Activated naive CD4-positive, alpha-beta T cell treated with anti-CD3 and anti-CD28 coated beads for 36 hours (primary cell): ENCODE measurements at regions not wholly inside any gene's neighbourhood (a gene's known extent, or its start where the extent isn't known, plus 50 kb on each side); places are given as distances from the start of the nearest gene placed in this dataset.
A peak's percentile ranks its signal among the peaks of the same experiment; 100 is the strongest.

Source experiments
- CTCF ChIA-PET: fragments of 350-600 bp; sonication (Branson Sonifier 250); formaldehyde crosslinking; loops from one replicate; lab custom pipeline; 2021; ENCODE audit warnings: antibody characterized with exemption; lab: Charles Lee
- DNase-seq: peaks from one replicate; pipeline ENCODE4 v3.0.0-alpha.2; 2020
- H3K27ac Mint-ChIP-seq: one replicate; pipeline ENCODE4 v1.8.0; 2021; ENCODE audit warnings: mild to moderate bottlenecking, mixed read lengths
- H3K27me3 Mint-ChIP-seq: one replicate; pipeline ENCODE4 v1.8.0; 2021; ENCODE audit warnings: low read depth, mixed read lengths
- H3K36me3 Mint-ChIP-seq: one replicate; pipeline ENCODE4 v1.8.0; 2021; ENCODE audit warnings: low read depth, mixed read lengths
- H3K4me1 Mint-ChIP-seq: one replicate; pipeline ENCODE4 v1.8.0; 2021; ENCODE audit warnings: low read depth, mixed read lengths
- H3K4me3 Mint-ChIP-seq: one replicate; pipeline ENCODE4 v1.8.0; 2021; ENCODE audit warnings: mild to moderate bottlenecking, moderate library complexity, mixed read lengths
- H3K9me3 Mint-ChIP-seq: one replicate; pipeline ENCODE4 v1.8.0; 2021; ENCODE audit warnings: mixed read lengths
- intact Hi-C: fragments of 100-400 bp; cut with micrococcal nuclease; formaldehyde crosslinking; loops from one replicate; pipeline ENCODE4 v1.15.1; 2023

DNA sequence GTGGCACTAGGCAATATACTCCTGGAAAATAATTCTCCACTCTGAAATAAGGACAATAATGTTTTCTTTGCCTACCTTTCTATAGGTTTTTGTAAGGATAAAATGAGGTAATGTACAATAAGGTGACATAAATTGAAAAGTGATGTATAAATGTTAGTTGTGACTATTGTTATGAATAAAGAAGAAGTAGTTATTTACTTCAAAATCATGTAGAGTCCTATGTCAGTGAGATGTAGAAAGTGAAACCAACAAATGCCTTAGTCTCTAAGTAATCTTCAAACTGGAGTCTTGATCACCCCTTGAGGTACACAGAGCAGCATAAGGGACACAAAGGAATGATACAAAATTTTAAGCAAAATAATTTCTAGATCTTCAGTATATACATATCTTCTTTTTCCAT lies 60.3 kb upstream of the TP63 start:
- H3K27me3 Mint-ChIP-seq, result no peaks in the 10 kb centered on the region
- no peak overlapping the region for H3K4me3 Mint-ChIP-seq
- no peaks in the 10 kb centered on the region for H3K36me3 Mint-ChIP-seq
- CTCF ChIA-PET, result no interaction called here
- intact Hi-C loops, result loop anchor here (5.0 to 10.0 kb wide), 2 partner anchors 376 to 526 kb away; no protein-coding TSS in a partner anchor
- DNase-seq, result no peak
- no peaks in the 10 kb centered on the region for H3K9me3 Mint-ChIP-seq
- no peak overlapping the region for H3K27ac Mint-ChIP-seq
- H3K4me1 Mint-ChIP-seq, result peaks cover 30% of the 10 kb centered on the region

DNA sequence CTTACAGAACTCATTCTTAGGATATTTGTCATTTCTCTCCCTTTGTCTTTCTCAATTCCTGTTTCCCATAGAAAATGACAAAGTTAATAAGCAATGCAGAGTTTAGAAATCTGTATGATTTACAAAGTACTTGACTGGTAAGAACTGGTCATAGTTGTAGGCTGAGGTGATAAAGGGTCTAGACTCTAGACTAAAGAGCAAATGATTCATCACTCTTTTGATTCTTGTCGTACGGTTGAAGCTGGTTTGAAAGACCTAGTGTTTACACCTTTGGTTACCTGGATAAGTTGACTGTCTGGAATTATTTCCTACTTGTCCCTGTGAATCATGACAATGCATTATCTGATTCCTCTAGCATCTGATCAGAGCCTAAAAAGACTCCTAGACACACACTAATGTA lies 58.9 kb upstream of the TP63 start:
- Mint-ChIP-seq H3K4me1 (peaks cover 41% of the 10 kb centered on the region), H3K27me3 (no peaks in the 10 kb centered on the region), H3K9me3 (no peaks in the 10 kb centered on the region), H3K4me3 (no peak overlapping the region), H3K36me3 (no peaks in the 10 kb centered on the region), H3K27ac (no peak overlapping the region)
- CTCF ChIA-PET, result no interaction called here
- DNase-seq, result no peak
- intact Hi-C loops, result loop anchor here (1.0 to 10.0 kb wide), 7 partner anchors 8 to 784 kb away; no protein-coding TSS in a partner anchor

GRCh38 chr3:189573004-189573403 lies 58.2 kb upstream of the TP63 start:
- CTCF ChIA-PET, result no interaction called here

DNA sequence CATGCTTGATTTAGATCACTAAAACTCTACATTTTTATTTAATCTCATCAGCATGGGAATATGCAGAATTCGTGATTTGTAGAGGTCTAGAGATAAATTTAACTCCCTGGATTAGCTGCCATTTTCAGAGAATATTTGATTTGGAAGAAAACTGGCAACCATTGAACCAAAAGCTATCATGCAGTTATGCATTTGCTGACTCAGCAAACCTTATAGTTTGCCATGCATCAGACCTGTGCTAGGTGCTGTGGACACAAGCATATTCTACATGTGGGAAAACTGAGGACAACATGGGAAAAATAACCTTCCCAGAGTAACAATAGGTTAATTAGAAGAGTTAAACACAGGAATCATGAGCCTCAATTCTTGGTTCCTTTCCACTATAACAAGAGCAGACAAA lies 54.7 kb upstream of the TP63 start:
- peaks cover 2% of the 10 kb centered on the region for H3K9me3 Mint-ChIP-seq
- no peak overlapping the region for H3K27ac Mint-ChIP-seq
- no peak overlapping the region for H3K4me3 Mint-ChIP-seq
- CTCF ChIA-PET, result interaction anchor here (1.0 to 1.2 kb wide), 2 partner anchors 11 to 15 kb away, joined by 3 to 4 read pairs; no protein-coding TSS in a partner anchor
- peaks cover 41% of the 10 kb centered on the region for H3K4me1 Mint-ChIP-seq
- DNase-seq, result no peak
- intact Hi-C loops, result loop anchor here (10.0 kb wide), 1 partner anchor 532 kb away; no protein-coding TSS in a partner anchor
- H3K36me3 Mint-ChIP-seq, result no peaks in the 10 kb centered on the region
- no peaks in the 10 kb centered on the region for H3K27me3 Mint-ChIP-seq

More at GRCh38 chr3:189573004-189573403, 58.2 kb upstream of the TP63 start:
- Mint-ChIP-seq H3K27me3 (no peaks in the 10 kb centered on the region), H3K36me3 (no peaks in the 10 kb centered on the region), H3K4me1 (peaks cover 48% of the 10 kb centered on the region), H3K4me3 (no peak overlapping the region), H3K27ac (no peak overlapping the region), H3K9me3 (peaks cover 2% of the 10 kb centered on the region)
- intact Hi-C loops, result loop anchor here (5.0 to 10.0 kb wide), 2 partner anchors 374 to 528 kb away; no protein-coding TSS in a partner anchor
- no peak for DNase-seq

DNA sequence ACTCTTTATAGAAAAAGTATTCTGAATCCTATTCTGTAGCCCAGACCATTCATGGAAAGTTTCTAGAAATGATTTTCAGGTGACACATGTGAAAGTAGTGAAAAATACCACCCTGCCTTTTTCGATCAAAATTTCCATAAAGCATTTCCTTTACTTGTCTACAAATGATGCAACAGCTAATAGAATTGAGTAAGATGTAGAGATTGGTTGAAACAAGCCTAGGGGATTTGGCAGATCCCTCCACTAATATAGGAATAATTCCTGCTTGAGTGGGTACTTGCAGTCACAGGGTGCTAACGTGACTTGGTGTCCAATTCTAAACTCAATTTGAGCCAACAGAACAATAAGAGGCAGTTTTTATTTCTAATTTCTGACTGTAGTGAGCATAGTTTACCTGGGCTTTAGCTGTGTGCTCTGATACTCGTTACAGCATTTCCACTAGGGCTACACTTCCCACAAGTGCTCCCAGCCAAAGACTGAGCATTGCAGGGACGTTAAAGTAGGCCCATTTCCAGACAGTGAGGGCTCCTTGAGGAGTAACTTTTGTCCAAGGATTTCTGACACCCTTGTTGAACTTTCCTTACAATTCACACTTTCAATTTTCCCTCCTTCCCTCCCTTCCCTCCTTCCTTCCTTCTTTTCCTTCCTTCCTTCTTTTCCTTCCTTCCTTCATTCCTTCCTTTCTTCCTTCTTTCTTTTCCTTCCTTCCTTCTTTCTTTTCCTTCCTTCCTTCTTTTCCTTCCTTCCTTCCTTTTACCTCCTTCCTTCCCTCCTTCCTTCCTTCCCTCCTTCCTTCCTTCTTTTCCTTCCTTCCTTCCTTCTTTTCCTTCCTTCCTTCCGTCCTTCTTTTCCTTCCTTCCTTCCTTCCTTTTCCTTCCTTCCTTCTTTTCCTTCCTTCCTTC lies 53.9 kb upstream of the TP63 start:
- peak overlapping the region; percentile 39 for H3K27ac Mint-ChIP-seq
- CTCF ChIA-PET, result interaction anchor here (0.7 to 1.2 kb wide), 2 partner anchors 16 to 65 kb away, joined by 3 read pairs; no protein-coding TSS in a partner anchor
- no peaks in the 10 kb centered on the region for H3K27me3 Mint-ChIP-seq
- no peak overlapping the region for H3K4me3 Mint-ChIP-seq
- H3K9me3 Mint-ChIP-seq, result peaks cover 2% of the 10 kb centered on the region
- peaks cover 38% of the 10 kb centered on the region for H3K4me1 Mint-ChIP-seq
- no peaks in the 10 kb centered on the region for H3K36me3 Mint-ChIP-seq
- no peak for DNase-seq
- intact Hi-C loops, result loop anchor here (10.0 kb wide), 1 partner anchor 532 kb away; no protein-coding TSS in a partner anchor

DNA sequence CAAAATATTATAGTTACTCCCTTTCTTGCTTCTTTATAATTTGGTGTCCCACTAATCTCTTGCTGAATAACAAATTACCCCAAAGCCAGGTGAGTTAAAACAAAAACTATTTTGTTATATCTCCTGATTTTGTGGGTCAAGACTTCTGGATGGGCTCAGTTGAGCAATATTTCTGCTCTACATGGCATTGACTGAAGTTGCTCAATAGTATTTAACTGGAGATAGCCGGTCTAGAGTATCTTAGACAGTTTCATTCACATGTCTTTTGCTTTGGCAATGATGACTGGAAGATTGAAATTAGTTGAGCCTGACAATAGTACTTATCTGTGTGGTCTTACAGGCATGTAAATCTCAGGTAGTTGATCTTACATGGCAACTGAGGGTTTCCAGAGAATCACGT lies 51.0 kb upstream of the TP63 start:
- CTCF ChIA-PET, result no interaction called here
- H3K9me3 Mint-ChIP-seq, result peaks cover 2% of the 10 kb centered on the region
- no peak overlapping the region for H3K4me3 Mint-ChIP-seq
- peaks cover 22% of the 10 kb centered on the region for H3K4me1 Mint-ChIP-seq
- no peak for DNase-seq
- H3K36me3 Mint-ChIP-seq, result no peaks in the 10 kb centered on the region
- intact Hi-C loops, result no loop called here
- H3K27me3 Mint-ChIP-seq, result peaks cover under 1% of the 10 kb centered on the region
- H3K27ac Mint-ChIP-seq, result no peak overlapping the region
